ENCODE measurements at regions not wholly inside any gene's neighbourhood (a gene's known extent, or its start where the extent isn't known, plus 50 kb on each side); places are given as distances from the start of the nearest gene placed in this dataset.

DNA sequence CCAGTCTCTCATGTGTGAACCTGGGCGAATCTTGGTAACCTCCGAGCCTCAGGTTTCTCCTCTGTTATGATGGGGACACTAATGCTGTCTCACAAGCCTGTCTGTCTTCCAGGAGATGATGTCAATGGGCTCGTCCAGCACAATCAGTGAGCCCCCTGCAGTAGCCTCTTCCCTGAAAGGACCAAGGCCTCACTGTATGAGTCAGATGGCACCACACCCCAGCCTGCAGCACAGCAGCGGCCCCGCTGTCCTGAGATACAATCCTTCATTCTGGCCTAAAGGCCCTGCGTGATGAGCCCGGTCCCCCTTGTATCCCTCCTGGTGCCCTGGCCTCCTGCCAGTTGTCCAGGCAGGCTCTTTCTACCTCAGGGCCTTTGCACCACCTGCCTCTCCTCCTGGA is 234.4 kb downstream of the IRF8 start:
- TF ChIP-seq FOXA1 (IDR thresholded peaks at IDR 0.05) (no peak), SP1 (IDR thresholded peaks at IDR 0.05) (no peak), CTBP1 (IDR thresholded peaks at IDR 0.05; ENCODE audit: borderline replicate concordance) (no peak), FOXK2 (IDR thresholded peaks at IDR 0.05) (no peak), BHLHE40 (IDR thresholded peaks at IDR 0.05; ENCODE audit: borderline replicate concordance) (no peak), ZNF384 (IDR thresholded peaks at IDR 0.05) (no peak), HDGF (IDR thresholded peaks at IDR 0.05; ENCODE audit: borderline replicate concordance) (no peak), L3MBTL2 (conservative IDR thresholded peaks at IDR 0.05) (no peak), TARDBP (IDR thresholded peaks at IDR 0.05) (no peak), ARNT (IDR thresholded peaks at IDR 0.05) (no peak), ELF4 (IDR thresholded peaks at IDR 0.05) (no peak), NFRKB (IDR thresholded peaks at IDR 0.05) (no peak), LEF1 (IDR thresholded peaks at IDR 0.05; ENCODE audit: borderline replicate concordance) (no peak)
- TF ChIP-seq, protein P1, sequence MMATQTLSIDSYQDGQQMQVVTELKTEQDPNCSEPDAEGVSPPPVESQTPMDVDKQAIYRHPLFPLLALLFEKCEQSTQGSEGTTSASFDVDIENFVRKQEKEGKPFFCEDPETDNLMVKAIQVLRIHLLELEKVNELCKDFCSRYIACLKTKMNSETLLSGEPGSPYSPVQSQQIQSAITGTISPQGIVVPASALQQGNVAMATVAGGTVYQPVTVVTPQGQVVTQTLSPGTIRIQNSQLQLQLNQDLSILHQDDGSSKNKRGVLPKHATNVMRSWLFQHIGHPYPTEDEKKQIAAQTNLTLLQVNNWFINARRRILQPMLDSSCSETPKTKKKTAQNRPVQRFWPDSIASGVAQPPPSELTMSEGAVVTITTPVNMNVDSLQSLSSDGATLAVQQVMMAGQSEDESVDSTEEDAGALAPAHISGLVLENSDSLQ (IDR thresholded peaks at IDR 0.05), result no peak
- DNase-seq (ENCODE audit: extremely low spot score), result no peak
- ChIA-PET CTCF (no interaction called here), POLR2A (no interaction called here)

DNA sequence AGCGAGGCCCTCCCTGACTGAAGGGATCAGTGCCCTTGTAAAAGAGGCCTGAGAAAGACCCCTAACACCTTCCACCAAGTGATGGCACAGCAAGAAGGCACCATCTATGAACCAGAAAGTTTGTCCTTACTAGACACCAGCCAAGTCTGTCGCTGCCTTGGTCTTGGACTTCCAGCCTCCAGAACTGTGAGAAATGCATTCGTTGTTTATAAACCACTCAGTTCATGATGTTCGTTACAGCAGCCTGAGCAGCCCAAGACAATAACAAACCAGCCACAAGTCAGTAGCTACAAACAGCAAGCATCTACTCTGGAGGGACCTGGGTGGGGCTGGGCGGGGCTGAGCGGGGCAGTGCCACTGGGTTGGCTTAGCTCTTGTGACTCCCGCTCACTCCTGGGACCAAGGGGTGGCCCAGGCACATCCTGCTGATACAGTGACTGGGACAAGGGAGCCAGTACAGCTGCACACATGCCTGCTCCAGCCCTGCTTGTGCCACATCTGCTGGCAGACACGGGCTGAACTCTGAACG is 234.9 kb downstream of the IRF8 start:
- TF ChIP-seq FOXK2 (IDR thresholded peaks at IDR 0.05) (no peak), LEF1 (IDR thresholded peaks at IDR 0.05; ENCODE audit: borderline replicate concordance) (no peak), HDGF (IDR thresholded peaks at IDR 0.05; ENCODE audit: borderline replicate concordance) (no peak), TARDBP (IDR thresholded peaks at IDR 0.05) (no peak), FOXA1 (IDR thresholded peaks at IDR 0.05) (no peak), FOXM1 (IDR thresholded peaks at IDR 0.05; ENCODE audit: borderline replicate concordance) (no peak), CTBP1 (IDR thresholded peaks at IDR 0.05; ENCODE audit: borderline replicate concordance) (no peak), SP1 (IDR thresholded peaks at IDR 0.05) (no peak), SUZ12 (IDR thresholded peaks at IDR 0.05) (no peak), BHLHE40 (IDR thresholded peaks at IDR 0.05; ENCODE audit: borderline replicate concordance) (no peak), ELF4 (IDR thresholded peaks at IDR 0.05) (no peak), L3MBTL2 (conservative IDR thresholded peaks at IDR 0.05) (no peak)
- TF ChIP-seq, protein P1 (IDR thresholded peaks at IDR 0.05), result no peak
- ChIA-PET POLR2A (no interaction called here), CTCF (no interaction called here)
- DNase-seq (ENCODE audit: extremely low spot score), result no peak

DNA sequence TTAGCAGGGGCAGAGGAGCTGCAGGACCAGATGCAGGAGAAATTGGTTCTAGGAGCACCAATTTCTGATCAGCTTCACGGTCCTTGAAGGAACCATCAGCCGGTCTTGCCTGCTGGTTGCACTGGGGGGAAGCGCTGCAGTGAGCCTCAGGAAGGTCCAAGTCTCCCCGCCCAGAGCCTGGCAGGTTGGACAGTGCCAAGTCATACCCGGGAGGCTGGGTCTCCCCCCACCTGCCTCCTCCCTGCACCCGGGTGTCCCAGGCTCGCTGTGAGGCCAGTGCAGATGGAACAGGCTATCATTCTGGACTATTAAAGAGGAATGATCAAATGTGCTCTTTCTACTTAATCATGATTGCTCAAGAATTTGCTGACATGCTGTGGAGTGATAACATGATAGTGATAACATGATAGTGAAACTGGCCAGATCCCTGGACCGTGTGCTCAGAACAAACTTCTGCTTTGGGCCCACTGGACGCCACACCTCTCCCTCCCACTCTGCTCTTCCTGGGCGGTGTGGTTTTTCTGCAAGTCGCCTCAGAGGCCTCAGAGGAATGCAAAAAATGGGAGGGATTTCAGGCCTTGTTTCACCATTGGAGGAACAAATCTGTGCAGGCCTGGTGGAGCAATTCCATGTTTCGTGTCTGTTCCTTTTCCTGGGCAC is 236.0 kb downstream of the IRF8 start:
- CTCF ChIA-PET, result no interaction called here
- DNase-seq (ENCODE audit: extremely low spot score), result no peak
- POLR2A ChIA-PET, result no interaction called here
- TF ChIP-seq TARDBP (IDR thresholded peaks at IDR 0.05) (no peak), LEF1 (IDR thresholded peaks at IDR 0.05; ENCODE audit: borderline replicate concordance) (no peak), NFRKB (IDR thresholded peaks at IDR 0.05) (no peak), L3MBTL2 (conservative IDR thresholded peaks at IDR 0.05) (no peak), HDGF (IDR thresholded peaks at IDR 0.05; ENCODE audit: borderline replicate concordance) (no peak), ELF4 (IDR thresholded peaks at IDR 0.05) (no peak), SP1 (IDR thresholded peaks at IDR 0.05) (no peak), FOXA1 (IDR thresholded peaks at IDR 0.05) (no peak), ARNT (IDR thresholded peaks at IDR 0.05) (no peak), FOXK2 (IDR thresholded peaks at IDR 0.05) (no peak), FOXM1 (IDR thresholded peaks at IDR 0.05; ENCODE audit: borderline replicate concordance) (no peak), BHLHE40 (IDR thresholded peaks at IDR 0.05; ENCODE audit: borderline replicate concordance) (no peak), SUZ12 (IDR thresholded peaks at IDR 0.05) (no peak), CTBP1 (IDR thresholded peaks at IDR 0.05; ENCODE audit: borderline replicate concordance) (no peak), ZNF384 (IDR thresholded peaks at IDR 0.05) (no peak)
- TF ChIP-seq, protein P1 (IDR thresholded peaks at IDR 0.05), result no peak

DNA sequence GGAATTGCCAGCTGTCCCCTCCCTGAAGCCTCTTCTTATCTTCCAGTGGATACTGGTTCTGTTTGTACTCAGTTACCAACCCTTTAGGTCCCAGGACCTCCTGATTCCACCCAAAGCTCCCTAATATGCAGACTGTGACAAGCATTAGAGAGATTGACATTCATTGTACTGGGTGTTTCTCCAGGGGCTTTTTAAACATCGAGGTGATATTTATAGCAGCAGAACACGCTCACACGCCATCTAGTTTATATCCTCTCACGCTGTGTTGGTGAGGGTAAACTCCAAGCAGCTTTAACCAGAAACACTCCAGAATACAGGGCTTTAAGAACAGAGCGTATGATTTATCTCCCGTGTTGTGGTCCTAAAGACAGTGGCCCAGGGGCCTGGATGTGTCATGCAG is 238.4 kb downstream of the IRF8 start:
- POLR2A ChIA-PET, result no interaction called here
- CTCF ChIA-PET, result no interaction called here

More for the DNA sequence above, 238.4 kb downstream of the IRF8 start:
- DNase-seq (ENCODE audit: extremely low spot score), result no peak
- TF ChIP-seq BHLHE40 (IDR thresholded peaks at IDR 0.05; ENCODE audit: borderline replicate concordance) (no peak), FOXK2 (IDR thresholded peaks at IDR 0.05) (no peak), TARDBP (IDR thresholded peaks at IDR 0.05) (no peak), ARNT (IDR thresholded peaks at IDR 0.05) (no peak), ZNF384 (IDR thresholded peaks at IDR 0.05) (no peak), NFRKB (IDR thresholded peaks at IDR 0.05) (no peak), CTBP1 (IDR thresholded peaks at IDR 0.05; ENCODE audit: borderline replicate concordance) (no peak), L3MBTL2 (conservative IDR thresholded peaks at IDR 0.05) (no peak), FOXA1 (IDR thresholded peaks at IDR 0.05) (no peak), SP1 (IDR thresholded peaks at IDR 0.05) (no peak), ELF4 (IDR thresholded peaks at IDR 0.05) (no peak)
- TF ChIP-seq, protein P1 (IDR thresholded peaks at IDR 0.05), result no peak
